SK-N-SH (cell line): ENCODE measurements at regions not wholly inside any gene's neighbourhood (a gene's known extent, or its start where the extent isn't known, plus 50 kb on each side); places are given as distances from the start of the nearest gene placed in this dataset.

Source experiments
- CTCF ChIA-PET: fragments of 300-600, 350-600 bp; formaldehyde crosslinking; extraction: SDS; loops from one replicate; lab custom pipeline; 2021; lab: Yijun Ruan, JAX
- POLR2A ChIA-PET: fragments of 350-600 bp; sonication (Branson Sonifier 250); formaldehyde crosslinking; extraction: SDS; loops from one replicate; lab custom pipeline; 2020; ENCODE audit warnings: antibody characterized with exemption, inconsistent platforms; lab: Yijun Ruan, JAX
- DNase-seq: peaks from one replicate; pipeline ENCODE4 v3.0.0; 2012
- H2AFZ ChIP-seq: fragments of 200-600 bp; sonication (generic); 2 replicates; pipeline ENCODE4 v1.8.1; 2016; ENCODE audit warnings: antibody characterized with exemption, mild to moderate bottlenecking, low read depth
- H3F3A ChIP-seq: fragments of 200-600 bp; sonication (generic); replicated peaks from 2 replicates; pipeline ENCODE3; 2016; ENCODE audit warnings: antibody characterized with exemption, mild to moderate bottlenecking; ENCODE audit not compliant: insufficient read depth
- H3K27ac ChIP-seq, 2 experiments: fragments of 200-500 bp in 1 of 2; fragments of 200-600 bp in 1 of 2; sonication (Bioruptor generic) in 1 of 2; sonication (generic), shearing (Covaris generic) in 1 of 2; 2 replicates each; pipeline versions ENCODE4 v1.5.1 to v1.6.1; 2014 to 2016; ENCODE audit warnings: low read depth in 2 of 2, inconsistent platforms in 1 of 2, low read length in 1 of 2, mild to moderate bottlenecking in 1 of 2, mixed read lengths in 1 of 2
- H3K27me3 ChIP-seq: fragments of 200-600 bp; sonication (generic), shearing (Covaris generic); 2 replicates; pipeline ENCODE4 v1.6.1; 2016; ENCODE audit warnings: mixed run types; ENCODE audit not compliant: insufficient read depth
- H3K36me3 ChIP-seq, 2 experiments: fragments of 200-500 bp in 1 of 2; fragments of 200-600 bp in 1 of 2; sonication (Bioruptor generic) in 1 of 2; sonication (generic) in 1 of 2; replicated peaks in 1 of 2; 2 replicates each; pipeline versions ENCODE3 to v1.5.1; 2014 to 2016; ENCODE audit warnings: low read length in 1 of 2, mild to moderate bottlenecking in 1 of 2; ENCODE audit not compliant: insufficient read depth in 2 of 2, control insufficient read depth in 1 of 2
- H3K4me1 ChIP-seq, 2 experiments: fragments of 200-500 bp in 1 of 2; fragments of 200-600 bp in 1 of 2; sonication (Bioruptor generic) in 1 of 2; sonication (generic), shearing (Covaris generic) in 1 of 2; 2 replicates each; pipeline versions ENCODE4 v1.5.1 to v1.6.1; 2014 to 2016; ENCODE audit warnings: low read depth in 1 of 2, low read length in 1 of 2, mixed run types in 1 of 2; ENCODE audit not compliant: insufficient read depth in 2 of 2, control insufficient read depth in 1 of 2
- H3K4me2 ChIP-seq: fragments of 200-600 bp; sonication (generic), shearing (Covaris generic); 2 replicates; pipeline ENCODE4 v1.6.1; 2017; ENCODE audit warnings: mixed run types
- H3K4me3 ChIP-seq, 2 experiments: fragments of 200-500 bp in 1 of 2; fragments of 200-600 bp in 1 of 2; sonication (Bioruptor generic) in 1 of 2; sonication (generic), shearing (Covaris generic) in 1 of 2; 2 replicates each; pipeline versions ENCODE4 v1.5.1 to v1.8.1; 2014 to 2016; ENCODE audit warnings: low read depth in 2 of 2, inconsistent platforms in 1 of 2, low read length in 1 of 2, mild to moderate bottlenecking in 1 of 2, mixed read lengths in 1 of 2, moderate library complexity in 1 of 2
- H3K79me2 ChIP-seq: fragments of 200-600 bp; sonication (generic); 2 replicates; pipeline ENCODE4 v1.8.1; 2017; ENCODE audit warnings: mild to moderate bottlenecking; ENCODE audit not compliant: insufficient read depth
- H3K9ac ChIP-seq: fragments of 200-600 bp; sonication (generic); 2 replicates; pipeline ENCODE4 v1.6.1; 2017; ENCODE audit warnings: mixed run types
- H3K9me2 ChIP-seq: fragments of 200-600 bp; sonication (generic); 2 replicates; pipeline ENCODE4 v1.6.1; 2017; ENCODE audit warnings: mixed run types
- H3K9me3 ChIP-seq: fragments of 200-600 bp; sonication (generic); 2 replicates; pipeline ENCODE4 v1.6.1; 2017; ENCODE audit warnings: mixed run types, mild to moderate bottlenecking, moderate library complexity
- H4K20me1 ChIP-seq: fragments of 200-600 bp; sonication (generic); 2 replicates; pipeline ENCODE4 v1.6.1; 2017; ENCODE audit warnings: mild to moderate bottlenecking, mixed run types; ENCODE audit not compliant: insufficient read depth
- CHD2 ChIP-seq: fragments of 150-350 bp; IDR thresholded peaks from 2 replicates; pipeline ENCODE4 v1.6.1; 2018; ENCODE audit warnings: low read length; ENCODE audit not compliant: partially characterized antibody
- ELF1 ChIP-seq: IDR thresholded peaks from 2 replicates; pipeline ENCODE4 v1.4.0; 2012
- EP300 ChIP-seq, 2 experiments: IDR thresholded peaks; 2 replicates each; pipeline versions ENCODE4 v1.4.0 to v1.6.1; 2012; ENCODE audit warnings: borderline replicate concordance in 1 of 2, low read depth in 1 of 2, low read length in 1 of 2
- EZH2phosphoT487 ChIP-seq: fragments of 200-600 bp; sonication (generic); IDR thresholded peaks from 2 replicates; pipeline ENCODE4 v1.6.1; 2017; ENCODE audit warnings: low read depth, mixed run types, mild to moderate bottlenecking, antibody characterized with exemption, moderate library complexity, borderline replicate concordance
- FOXJ3 ChIP-seq: sonication (generic); formaldehyde crosslinking; IDR thresholded peaks from 2 replicates; pipeline ENCODE4 v1.5.1; 2020; ENCODE audit warnings: mild to moderate bottlenecking, missing genetic modification reagents
- FOXM1 ChIP-seq: IDR thresholded peaks from 2 replicates; pipeline ENCODE4 v1.4.0; 2012; ENCODE audit warnings: low read depth, mild to moderate bottlenecking
- GABPA ChIP-seq: IDR thresholded peaks from 2 replicates; pipeline ENCODE4 v1.4.0; 2012; ENCODE audit warnings: low read depth, mild to moderate bottlenecking
- GATA2 ChIP-seq: sonication (generic); formaldehyde crosslinking; IDR thresholded peaks from 2 replicates; pipeline ENCODE4 v1.5.0; 2020; ENCODE audit warnings: mild to moderate bottlenecking, missing genetic modification reagents
- JUND ChIP-seq: IDR thresholded peaks from 2 replicates; pipeline ENCODE4 v1.4.0; 2012
- NFIC ChIP-seq: IDR thresholded peaks from 2 replicates; pipeline ENCODE4 v1.4.0; 2012; ENCODE audit warnings: borderline replicate concordance
- NRF1 ChIP-seq: IDR thresholded peaks from 2 replicates; pipeline ENCODE4 v1.6.1; 2012; ENCODE audit warnings: low read depth, mild to moderate bottlenecking, low read length
- RCOR1 ChIP-seq: fragments of 150-350 bp; IDR thresholded peaks from 2 replicates; pipeline ENCODE4 v1.6.1; 2017; ENCODE audit warnings: antibody characterized with exemption, low read length
- RXRA ChIP-seq: IDR thresholded peaks from 2 replicates; pipeline ENCODE4 v1.4.0; 2012; ENCODE audit warnings: low read depth, mild to moderate bottlenecking, borderline replicate concordance
- SIN3A ChIP-seq: IDR thresholded peaks from 2 replicates; pipeline ENCODE4 v1.6.1; 2012; ENCODE audit warnings: low read depth, mild to moderate bottlenecking, low read length, moderate library complexity, borderline replicate concordance
- TAF1 ChIP-seq: IDR thresholded peaks from 2 replicates; pipeline ENCODE4 v1.6.1; 2012; ENCODE audit warnings: low read depth, mild to moderate bottlenecking, low read length, moderate library complexity, borderline replicate concordance
- YY1 ChIP-seq: IDR thresholded peaks from 2 replicates; pipeline ENCODE4 v1.4.0; 2012; ENCODE audit warnings: low read depth, mild to moderate bottlenecking
- TF ChIP-seq, protein P1 (sequence below): fragments of 150-350 bp; IDR thresholded peaks from 2 replicates; pipeline ENCODE4 v1.6.1; 2017; ENCODE audit warnings: antibody characterized with exemption, low read length, low read depth, borderline replicate concordance
- TF ChIP-seq, protein P2 (sequence below): IDR thresholded peaks from 2 replicates; pipeline ENCODE4 v1.4.0; 2012; ENCODE audit warnings: low read depth, borderline replicate concordance
- TF ChIP-seq, protein P3 (sequence below): IDR thresholded peaks from 2 replicates; pipeline ENCODE4; 2012

DNA sequence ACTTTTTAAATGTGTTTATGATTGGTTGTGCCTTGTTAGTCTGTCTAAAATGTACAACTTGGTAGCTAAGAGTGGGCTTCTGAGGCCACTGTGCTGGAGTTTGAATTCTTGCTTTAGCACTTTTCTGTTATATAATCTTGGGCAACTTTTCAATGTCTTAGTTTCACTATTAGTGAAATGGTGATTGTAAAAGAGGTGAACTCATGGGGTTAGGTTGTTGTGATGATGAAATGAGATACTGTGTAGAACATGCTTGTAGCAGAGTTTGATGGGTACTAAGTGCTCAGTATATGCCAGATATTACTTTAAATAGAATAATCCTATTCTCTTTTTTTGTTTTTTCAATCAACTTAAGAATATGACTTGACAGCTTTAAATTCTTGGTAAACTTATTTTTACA, 624.7 kb downstream of the CD109 start:
- DNase-seq, result no peak
- no peak overlapping the region for H3K4me3 ChIP-seq
- no peaks in the 10 kb centered on the region for H3F3A ChIP-seq
- no peak overlapping the region for H3K4me2 ChIP-seq
- H3K27ac ChIP-seq, result no peak overlapping the region
- H3K9me3 ChIP-seq, result no peaks in the 10 kb centered on the region
- CTCF ChIA-PET, result no interaction called here
- no peaks in the 10 kb centered on the region for H3K4me1 ChIP-seq
- POLR2A ChIA-PET, result no interaction called here
- no peak overlapping the region for H3K9ac ChIP-seq
- no peaks in the 10 kb centered on the region for H4K20me1 ChIP-seq
- no peaks in the 10 kb centered on the region for H3K9me2 ChIP-seq
- H3K27me3 ChIP-seq, result no peaks in the 10 kb centered on the region; the same call in 1 of the 2 replicates
- H3K36me3 ChIP-seq, result no peaks in the 10 kb centered on the region
- no peak overlapping the region for H2AFZ ChIP-seq
- TF ChIP-seq SIN3A (no peak), NFIC (no peak), RCOR1 (no peak), EZH2phosphoT487 (no peak), GATA2 (CRISPR knock-in tag) (no peak), EP300 (IDR thresholded peaks at IDR 0.05; ENCODE audit: borderline replicate concordance in 1 of 2, low read depth in 1 of 2, low read length in 1 of 2) (no peak), CHD2 (no peak), JUND (no peak), NRF1 (no peak), GABPA (no peak), YY1 (no peak), RXRA (no peak), FOXM1 (no peak), ELF1 (no peak)
- TF ChIP-seq, protein P1, sequence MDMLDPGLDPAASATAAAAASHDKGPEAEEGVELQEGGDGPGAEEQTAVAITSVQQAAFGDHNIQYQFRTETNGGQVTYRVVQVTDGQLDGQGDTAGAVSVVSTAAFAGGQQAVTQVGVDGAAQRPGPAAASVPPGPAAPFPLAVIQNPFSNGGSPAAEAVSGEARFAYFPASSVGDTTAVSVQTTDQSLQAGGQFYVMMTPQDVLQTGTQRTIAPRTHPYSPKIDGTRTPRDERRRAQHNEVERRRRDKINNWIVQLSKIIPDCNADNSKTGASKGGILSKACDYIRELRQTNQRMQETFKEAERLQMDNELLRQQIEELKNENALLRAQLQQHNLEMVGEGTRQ, result no peak
- TF ChIP-seq, protein P2, sequence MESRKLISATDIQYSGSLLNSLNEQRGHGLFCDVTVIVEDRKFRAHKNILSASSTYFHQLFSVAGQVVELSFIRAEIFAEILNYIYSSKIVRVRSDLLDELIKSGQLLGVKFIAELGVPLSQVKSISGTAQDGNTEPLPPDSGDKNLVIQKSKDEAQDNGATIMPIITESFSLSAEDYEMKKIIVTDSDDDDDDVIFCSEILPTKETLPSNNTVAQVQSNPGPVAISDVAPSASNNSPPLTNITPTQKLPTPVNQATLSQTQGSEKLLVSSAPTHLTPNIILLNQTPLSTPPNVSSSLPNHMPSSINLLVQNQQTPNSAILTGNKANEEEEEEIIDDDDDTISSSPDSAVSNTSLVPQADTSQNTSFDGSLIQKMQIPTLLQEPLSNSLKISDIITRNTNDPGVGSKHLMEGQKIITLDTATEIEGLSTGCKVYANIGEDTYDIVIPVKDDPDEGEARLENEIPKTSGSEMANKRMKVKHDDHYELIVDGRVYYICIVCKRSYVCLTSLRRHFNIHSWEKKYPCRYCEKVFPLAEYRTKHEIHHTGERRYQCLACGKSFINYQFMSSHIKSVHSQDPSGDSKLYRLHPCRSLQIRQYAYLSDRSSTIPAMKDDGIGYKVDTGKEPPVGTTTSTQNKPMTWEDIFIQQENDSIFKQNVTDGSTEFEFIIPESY, result no peak
- H3K79me2 ChIP-seq, result no peaks in the 10 kb centered on the region

DNA sequence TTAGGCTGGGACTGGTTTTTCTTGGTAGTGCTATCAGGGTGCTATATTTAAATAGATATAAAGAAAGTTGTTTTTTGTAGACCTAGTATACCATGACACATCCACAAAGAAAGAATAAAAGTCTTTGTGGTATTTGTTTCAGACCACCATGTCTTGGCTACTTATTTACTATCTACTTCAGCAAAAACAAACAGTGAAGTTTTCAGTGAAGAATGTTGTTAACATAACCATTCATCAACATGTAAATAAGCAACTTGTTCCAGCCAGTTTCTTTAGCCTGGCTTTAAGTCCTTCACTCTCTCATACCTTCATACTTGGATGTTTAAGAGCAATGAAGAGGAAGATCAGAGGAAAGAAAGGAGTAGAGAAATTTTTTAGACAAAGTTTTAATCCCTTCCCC, 624.1 kb downstream of the CD109 start:
- H3K4me3 ChIP-seq, result no peak overlapping the region
- POLR2A ChIA-PET, result no interaction called here
- CTCF ChIA-PET, result no interaction called here
- no peak overlapping the region for H2AFZ ChIP-seq
- H3K4me1 ChIP-seq, result no peaks in the 10 kb centered on the region
- TF ChIP-seq, protein P2, result no peak
- TF ChIP-seq FOXJ3, result no peak
- no peak for TF ChIP-seq RCOR1
- no peak for TF ChIP-seq YY1
- TF ChIP-seq, protein P3, sequence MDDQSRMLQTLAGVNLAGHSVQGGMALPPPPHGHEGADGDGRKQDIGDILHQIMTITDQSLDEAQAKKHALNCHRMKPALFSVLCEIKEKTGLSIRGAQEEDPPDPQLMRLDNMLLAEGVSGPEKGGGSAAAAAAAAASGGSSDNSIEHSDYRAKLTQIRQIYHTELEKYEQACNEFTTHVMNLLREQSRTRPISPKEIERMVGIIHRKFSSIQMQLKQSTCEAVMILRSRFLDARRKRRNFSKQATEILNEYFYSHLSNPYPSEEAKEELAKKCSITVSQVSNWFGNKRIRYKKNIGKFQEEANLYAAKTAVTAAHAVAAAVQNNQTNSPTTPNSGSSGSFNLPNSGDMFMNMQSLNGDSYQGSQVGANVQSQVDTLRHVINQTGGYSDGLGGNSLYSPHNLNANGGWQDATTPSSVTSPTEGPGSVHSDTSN, result no peak
- no peak for TF ChIP-seq TAF1
- H3K4me2 ChIP-seq, result no peak overlapping the region
- no peaks in the 10 kb centered on the region for H3K9me3 ChIP-seq
- H3F3A ChIP-seq, result no peaks in the 10 kb centered on the region
- H3K27me3 ChIP-seq, result no peaks in the 10 kb centered on the region; the same call in 1 of the 2 replicates
- no peaks in the 10 kb centered on the region for H3K36me3 ChIP-seq
- no peak for DNase-seq
- H3K9ac ChIP-seq, result no peak overlapping the region
- no peaks in the 10 kb centered on the region for H4K20me1 ChIP-seq
- no peaks in the 10 kb centered on the region for H3K9me2 ChIP-seq
- H3K79me2 ChIP-seq, result no peaks in the 10 kb centered on the region
- H3K27ac ChIP-seq, result no peak overlapping the region
